ENCODE measurements at regions not wholly inside any gene's neighbourhood (a gene's known extent, or its start where the extent isn't known, plus 50 kb on each side); places are given as distances from the start of the nearest gene placed in this dataset.
"Not testable (repeated sequence)": the region's sequence is repeated elsewhere in the genome, so short reads cannot be mapped to it uniquely, and the experiment has no call there.

DNA sequence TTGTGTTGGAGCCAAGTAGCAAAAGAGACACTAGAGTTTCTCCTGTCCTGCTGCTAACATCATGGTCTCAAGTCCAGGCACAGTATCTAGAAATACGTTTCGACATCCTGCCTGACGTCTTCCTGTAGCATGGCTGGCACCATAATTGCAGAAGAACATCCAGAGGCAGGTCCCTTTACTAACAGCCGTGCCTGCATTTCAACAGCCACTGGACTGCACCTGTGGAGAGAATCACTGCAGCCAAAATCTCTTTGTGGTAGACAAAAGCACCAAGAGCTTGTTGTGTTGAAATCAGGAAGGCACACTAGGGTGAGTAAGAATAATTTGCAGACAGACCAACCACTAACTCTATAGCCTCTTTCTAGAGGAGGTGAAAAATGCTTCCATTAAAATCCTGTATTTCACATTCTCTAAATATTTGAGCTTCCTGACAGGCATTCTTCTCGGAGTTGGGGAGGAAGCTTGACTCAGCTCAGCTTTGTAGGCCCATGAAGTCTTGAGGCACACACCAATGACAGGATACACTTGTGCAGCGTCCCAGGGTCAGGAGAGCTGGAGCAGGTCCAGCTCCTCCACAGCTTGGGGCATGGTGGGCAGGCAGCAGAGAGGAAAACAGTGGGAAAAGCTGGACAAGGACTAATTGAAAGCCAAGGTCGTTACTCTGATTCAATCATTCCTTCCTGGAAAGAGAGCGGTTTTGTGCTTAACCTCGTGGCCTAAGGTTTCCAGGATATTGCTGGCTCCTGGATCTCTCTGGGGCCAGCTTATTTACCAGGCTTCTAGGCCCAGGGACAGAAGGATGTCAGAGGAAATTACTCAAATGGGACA is 244.9 kb downstream of the FAM43A start:
- DNase-seq, result peak; percentile 34 to 50

GRCh38 chr3:194931347-194931746 is 245.7 kb downstream of the FAM43A start:
- no peak for DNase-seq

GRCh38 chr3:194931865-194932264 is 246.2 kb downstream of the FAM43A start:
- no peak for DNase-seq

DNA sequence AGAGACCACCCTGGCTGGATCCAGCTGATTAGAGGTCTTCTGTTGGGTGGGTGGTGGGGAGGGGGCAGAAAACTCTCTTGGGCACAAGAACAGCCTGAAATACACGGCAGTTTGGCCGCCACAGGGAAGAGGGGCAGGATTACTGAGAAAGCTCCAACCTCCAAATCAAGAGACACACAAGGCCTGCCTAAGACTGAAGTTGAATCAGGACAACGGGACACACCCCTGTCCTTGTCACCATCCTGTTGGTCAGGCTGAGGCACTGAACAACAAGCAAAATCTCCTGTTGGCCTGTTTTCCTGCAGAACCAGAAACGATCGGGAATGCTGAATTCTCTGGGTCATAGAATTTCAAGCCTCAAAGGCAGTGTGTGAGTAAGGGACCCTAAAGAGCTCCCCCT is 247.8 kb downstream of the FAM43A start:
- no peak for DNase-seq

DNA sequence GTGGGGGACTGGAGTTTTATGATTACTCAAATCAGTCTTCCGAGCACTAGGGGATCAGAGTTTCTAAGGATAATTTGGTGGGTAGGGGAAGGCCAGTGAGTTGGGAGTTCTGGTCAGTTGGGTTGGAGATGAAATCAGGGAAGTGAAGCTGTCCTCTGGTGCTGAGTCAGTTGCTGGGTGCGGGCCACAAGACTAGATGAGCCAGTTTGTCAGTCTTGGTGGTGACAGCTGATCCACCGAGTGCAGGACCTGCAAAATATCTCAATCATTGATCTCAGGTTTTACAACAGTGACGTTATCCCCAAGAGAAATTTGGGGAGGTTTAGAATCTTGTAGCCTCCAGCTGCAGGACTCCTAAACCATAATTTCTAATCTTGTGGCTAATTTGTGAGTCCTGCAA is 249.4 kb downstream of the FAM43A start:
- DNase-seq, result peak; percentile 60 to 71

DNA sequence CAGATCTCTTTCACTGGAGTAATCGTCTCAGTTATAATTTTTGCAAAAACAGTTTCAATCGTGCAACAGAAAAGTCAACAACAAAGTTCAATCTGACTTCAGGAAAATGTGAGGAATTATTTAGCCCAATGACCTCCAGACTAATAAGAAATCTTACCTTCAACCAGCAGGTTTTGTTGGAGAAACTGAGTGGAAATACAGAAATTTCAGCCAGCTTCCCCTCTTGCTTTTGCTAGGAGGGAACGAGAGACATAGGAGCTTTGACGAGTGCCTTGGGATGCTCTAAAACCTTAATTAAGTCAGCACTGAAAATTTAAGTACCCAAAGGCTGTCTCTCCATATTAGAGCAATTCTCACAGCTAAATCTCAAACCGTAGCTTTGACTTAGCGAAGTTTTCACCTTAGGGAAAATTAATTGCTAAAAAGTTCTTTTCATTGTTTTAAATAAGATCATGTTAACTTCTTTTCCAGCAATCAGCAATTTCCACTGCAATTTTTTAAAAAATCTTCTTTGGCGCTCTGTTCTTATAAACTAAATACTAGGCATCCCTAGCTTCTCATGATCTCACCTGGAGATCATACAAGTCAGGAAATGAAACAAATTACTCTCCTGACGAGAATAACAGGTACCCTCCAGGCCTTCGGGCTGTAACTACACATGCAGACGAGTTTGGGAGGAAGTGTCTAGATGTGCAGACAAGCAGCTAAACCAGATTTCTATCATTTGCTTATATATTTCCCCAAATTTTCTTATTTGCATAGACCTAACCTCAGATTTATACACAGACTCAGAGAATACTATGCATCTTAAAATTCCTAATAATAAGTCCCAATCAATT is 250.2 kb downstream of the FAM43A start:
- no peak for DNase-seq

DNA sequence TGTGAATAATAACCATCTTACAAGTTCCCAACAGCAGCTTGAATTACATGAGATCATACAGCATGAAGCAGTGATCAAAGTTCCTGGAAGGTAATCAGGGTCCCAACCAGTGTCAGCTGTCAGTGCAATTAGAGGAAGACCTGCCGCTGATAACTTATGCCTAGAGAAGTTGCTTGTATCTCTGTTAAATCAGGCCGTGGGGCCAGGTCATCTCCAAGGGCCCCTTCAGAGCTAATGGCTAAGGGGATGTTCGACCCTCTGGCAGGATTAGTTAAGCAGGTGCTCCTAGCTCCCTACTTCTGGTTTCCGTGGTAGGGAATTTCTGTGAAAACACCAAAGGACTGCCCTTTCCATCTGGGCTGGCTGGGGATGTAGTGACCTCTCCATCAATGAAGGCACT is 251.0 kb downstream of the FAM43A start:
- DNase-seq, result no peak

- DNase-seq, result no peak
Measured at GRCh38 chr3:194937144-194937543, 251.5 kb downstream of the FAM43A start.

DNA sequence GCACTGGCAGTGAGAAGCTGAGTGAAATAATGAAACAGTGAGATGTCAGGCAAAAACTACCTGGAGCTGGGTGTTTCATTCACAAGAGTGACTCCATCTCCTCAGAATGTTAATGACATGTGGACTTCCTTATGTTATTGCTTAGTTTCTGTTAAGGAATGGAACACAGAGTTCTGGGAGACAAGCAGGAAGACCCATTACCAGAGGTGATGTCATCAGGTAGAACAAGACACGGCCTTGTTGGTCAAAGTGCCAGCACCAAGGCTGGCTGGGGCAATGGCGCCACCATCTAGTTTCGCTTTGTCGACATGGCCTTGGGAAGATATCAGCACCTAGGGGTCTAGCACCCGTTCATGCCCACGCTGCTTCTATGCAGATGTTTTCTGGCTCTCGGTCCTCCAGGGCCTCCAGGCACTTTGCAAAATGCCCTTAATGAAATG is 252.2 kb downstream of the FAM43A start:
- DNase-seq, result no peak

- no peak for DNase-seq
Measured at GRCh38 chr3:194938845-194939531, 253.3 kb downstream of the FAM43A start.

DNA sequence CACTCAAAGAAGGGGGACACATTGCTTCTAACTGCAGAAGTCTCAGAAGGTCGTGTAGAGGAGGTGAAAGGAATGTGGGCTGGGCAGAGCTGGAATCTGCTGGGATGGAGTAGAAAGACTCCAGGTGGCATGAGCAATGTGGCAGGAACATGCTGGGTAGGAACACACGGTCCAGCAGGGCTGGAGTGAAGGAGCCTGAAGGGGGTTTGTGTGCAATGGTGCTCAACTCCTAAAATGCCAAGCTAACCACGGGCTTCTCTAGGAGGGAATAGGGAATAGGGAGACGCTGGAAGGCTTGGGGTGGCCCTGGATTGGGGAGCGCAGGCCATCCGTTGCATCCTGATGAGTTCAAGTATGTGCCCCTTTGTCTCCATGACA is 253.8 kb downstream of the FAM43A start:
- DNase-seq, result no peak

GRCh38 chr3:194939949-194940770 is 254.5 kb downstream of the FAM43A start:
- DNase-seq, result no peak

DNA sequence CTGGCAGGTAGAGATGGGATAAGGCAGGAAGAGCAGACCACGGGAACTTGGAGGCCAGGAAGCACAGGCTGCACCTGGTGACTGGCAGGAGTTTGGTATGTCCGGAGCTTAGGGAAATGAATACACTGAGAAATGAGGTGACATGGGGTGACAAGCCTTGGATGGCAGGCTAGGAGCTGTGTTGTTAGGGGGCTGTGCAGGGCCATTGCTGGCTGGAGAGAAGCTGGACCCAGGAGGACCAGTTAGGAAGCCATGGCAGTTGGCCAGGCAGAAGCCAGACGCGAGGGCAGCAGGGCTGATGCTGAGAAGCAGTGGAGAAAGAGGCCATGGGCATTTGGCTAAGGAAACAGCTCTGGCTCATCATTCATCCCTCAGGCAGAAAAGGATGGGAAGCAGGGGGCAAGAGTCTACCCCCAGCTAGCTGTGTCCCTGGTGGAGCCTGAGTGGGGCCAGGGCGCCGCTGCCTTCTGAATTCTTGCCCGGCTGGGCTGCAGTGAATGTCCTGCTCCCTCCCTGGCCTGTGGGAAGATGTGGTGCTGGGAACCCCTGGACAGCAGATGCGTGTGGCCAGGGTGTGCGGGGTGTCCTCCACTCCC is 255.8 kb downstream of the FAM43A start:
- no peak for DNase-seq

GRCh38 chr3:194941956-194942511 is 256.4 kb downstream of the FAM43A start:
- no peak for DNase-seq

GRCh38 chr3:194944526-194944925 is 258.8 kb downstream of the FAM43A start:
- DNase-seq, result no peak

DNA sequence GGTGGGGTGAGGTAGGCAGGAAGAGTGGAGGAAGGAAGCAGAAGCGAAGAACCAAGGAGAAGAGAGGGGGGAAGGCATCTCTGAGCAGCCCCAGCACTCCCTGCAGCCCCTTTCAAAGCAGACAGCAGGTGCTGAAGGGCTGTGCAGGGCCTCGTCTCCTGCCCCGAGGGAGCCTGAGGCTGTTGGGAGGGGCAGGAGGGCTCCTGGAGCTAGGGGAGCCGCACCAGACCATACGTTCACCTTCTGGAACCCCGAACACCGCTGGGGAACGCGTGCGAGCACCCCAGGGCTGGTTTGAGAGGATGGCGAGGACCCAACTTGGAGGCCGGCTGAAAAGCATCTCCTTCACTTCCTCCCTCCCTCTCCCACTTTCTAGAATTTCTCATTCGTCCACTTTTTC is 259.8 kb downstream of the FAM43A start:
- no peak for DNase-seq

- no peak for DNase-seq
Measured at GRCh38 chr3:194946091-194946490, 260.4 kb downstream of the FAM43A start.

GRCh38 chr3:194949592-194949991 is 263.9 kb downstream of the FAM43A start:
- no peak for DNase-seq

- no peak for DNase-seq
Measured at GRCh38 chr3:194950906-194951628, 265.4 kb downstream of the FAM43A start.

GRCh38 chr3:194951629-194951920 is 265.9 kb downstream of the FAM43A start:
- not testable (repeated sequence) for DNase-seq

- no peak for DNase-seq
Measured at GRCh38 chr3:194951931-194952582, 266.4 kb downstream of the FAM43A start.
